ENCODE measurements at regions not wholly inside any gene's neighbourhood (a gene's known extent, or its start where the extent isn't known, plus 50 kb on each side); places are given as distances from the start of the nearest gene placed in this dataset.

- peak in 2 of 3 donors; percentile 39 to 61 for DNase-seq
Observed at GRCh38 chr11:92758241-92758780, 211.1 kb upstream of the MTNR1B start.

- no peak for DNase-seq
Observed at GRCh38 chr11:92759571-92760214, 209.8 kb upstream of the MTNR1B start.

GRCh38 chr11:92762121-92762540 lies 207.3 kb upstream of the MTNR1B start:
- peak in 1 of 3 donors; percentile 37 for DNase-seq

GRCh38 chr11:92763336-92763735 lies 206.1 kb upstream of the MTNR1B start:
- no peak for DNase-seq

- DNase-seq, result no peak
Observed at GRCh38 chr11:92764128-92764527, 205.3 kb upstream of the MTNR1B start.

- peak in 1 of 3 donors; percentile 59 for DNase-seq
Observed at GRCh38 chr11:92765082-92765840, 204.2 kb upstream of the MTNR1B start.

- peak; percentile 30 to 88 (median 57) for DNase-seq
Observed at GRCh38 chr11:92765965-92766371, 203.5 kb upstream of the MTNR1B start.

GRCh38 chr11:92766698-92767097 lies 202.8 kb upstream of the MTNR1B start:
- DNase-seq, result no peak

- no peak for DNase-seq
Observed at GRCh38 chr11:92767416-92767815, 202.0 kb upstream of the MTNR1B start.

GRCh38 chr11:92768121-92768840 lies 201.2 kb upstream of the MTNR1B start:
- DNase-seq, result peak in 2 of 3 donors; percentile 49 to 85

- DNase-seq, result no peak
Observed at GRCh38 chr11:92769112-92769511, 200.3 kb upstream of the MTNR1B start.

- no peak for DNase-seq
Observed at GRCh38 chr11:92770419-92770818, 199.0 kb upstream of the MTNR1B start.

- DNase-seq, result no peak
Observed at GRCh38 chr11:92770981-92771380, 198.5 kb upstream of the MTNR1B start.

GRCh38 chr11:92771701-92772100 lies 197.8 kb upstream of the MTNR1B start:
- DNase-seq, result no peak

GRCh38 chr11:92775003-92775676 lies 194.3 kb upstream of the MTNR1B start:
- no peak for DNase-seq

- DNase-seq, result no peak
Observed at GRCh38 chr11:92776676-92777075, 192.8 kb upstream of the MTNR1B start.

- DNase-seq, result no peak
Observed at GRCh38 chr11:92779746-92780145, 189.7 kb upstream of the MTNR1B start.

- no peak for DNase-seq
Observed at GRCh38 chr11:92781151-92781550, 188.3 kb upstream of the MTNR1B start.

GRCh38 chr11:92782806-92783205 lies 186.6 kb upstream of the MTNR1B start:
- no peak for DNase-seq

GRCh38 chr11:92784331-92784730 lies 185.1 kb upstream of the MTNR1B start:
- no peak for DNase-seq

- no peak for DNase-seq
Observed at GRCh38 chr11:92787638-92788037, 181.8 kb upstream of the MTNR1B start.

- DNase-seq, result no peak
Observed at GRCh38 chr11:92789761-92790160, 179.7 kb upstream of the MTNR1B start.
